HG03469 (cell line): ENCODE measurements at regions not wholly inside any gene's neighbourhood (a gene's known extent, or its start where the extent isn't known, plus 50 kb on each side); places are given as distances from the start of the nearest gene placed in this dataset.
"Not testable (repeated sequence)": the region's sequence is repeated elsewhere in the genome, so short reads cannot be mapped to it uniquely, and the experiment has no call there.

Experiments used
- ATAC-seq: cut with Tn5 transposase; IDR thresholded peaks from one replicate; pipeline ENCODE4 v1.9.1; 2021; ENCODE audit warnings: mild to moderate bottlenecking, moderate library complexity, moderate number of reproducible peaks; ENCODE audit not compliant: unreplicated experiment

DNA sequence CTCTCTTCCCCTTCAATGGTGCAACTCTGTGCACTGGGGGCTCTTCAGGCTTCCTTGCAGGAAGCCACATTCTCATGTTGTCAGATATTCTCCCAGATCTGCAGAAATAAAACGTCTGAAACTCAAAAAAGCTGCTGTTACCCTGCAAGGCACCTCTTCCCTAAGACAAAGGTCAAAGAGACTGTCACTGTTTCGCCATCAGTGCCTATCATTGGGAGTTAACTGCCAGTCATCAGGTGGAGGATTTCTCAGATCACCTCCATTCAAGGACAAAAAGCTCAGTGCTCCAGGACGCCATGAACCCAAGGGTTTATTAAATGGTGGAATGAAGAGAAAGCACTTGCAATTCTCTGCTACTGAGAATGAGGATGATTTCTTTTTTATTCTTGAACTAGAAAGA lies 144.6 kb upstream of the PALS2 start:
- no peak for ATAC-seq

DNA sequence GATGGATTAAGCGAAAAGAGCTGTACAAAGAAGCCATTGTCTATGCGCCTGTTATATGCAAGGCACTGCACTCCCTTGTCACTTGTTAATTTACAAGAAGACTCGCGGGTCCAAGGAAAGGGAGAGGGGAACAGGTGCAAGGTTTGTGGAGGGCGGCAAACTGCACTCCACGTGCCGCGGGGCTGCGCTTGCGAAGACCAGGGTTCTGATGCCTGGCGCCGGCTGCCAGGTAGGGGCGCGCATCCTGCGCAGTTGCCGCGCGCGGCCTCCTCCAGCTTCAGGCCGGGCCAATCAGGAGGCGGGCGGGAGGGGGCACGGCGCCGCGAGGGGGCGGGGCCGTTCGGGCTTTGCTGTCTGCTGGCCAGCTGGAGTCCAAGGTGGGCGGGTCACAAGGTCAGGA lies 140.6 kb upstream of the PALS2 start:
- ATAC-seq = no peak

DNA sequence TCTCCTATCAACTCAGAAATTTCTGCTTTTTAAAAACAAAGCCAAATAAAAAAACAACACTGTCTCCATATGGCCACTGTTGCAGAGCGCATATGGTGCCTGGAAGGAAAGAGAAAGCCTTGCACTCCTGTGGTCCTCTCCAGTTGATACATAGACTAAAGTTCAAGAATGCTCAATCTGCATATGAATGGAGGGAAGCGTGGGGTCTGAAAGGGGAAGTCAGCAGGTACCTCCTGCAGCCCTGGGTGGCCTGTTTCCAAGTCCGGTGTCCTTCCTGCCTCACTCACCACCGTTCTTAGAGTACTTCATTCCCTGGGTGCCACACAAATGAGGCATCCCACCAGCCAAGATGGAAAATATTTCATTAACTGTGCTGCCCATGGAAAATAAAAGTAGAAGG lies 138.3 kb upstream of the PALS2 start:
- ATAC-seq = no peak

DNA sequence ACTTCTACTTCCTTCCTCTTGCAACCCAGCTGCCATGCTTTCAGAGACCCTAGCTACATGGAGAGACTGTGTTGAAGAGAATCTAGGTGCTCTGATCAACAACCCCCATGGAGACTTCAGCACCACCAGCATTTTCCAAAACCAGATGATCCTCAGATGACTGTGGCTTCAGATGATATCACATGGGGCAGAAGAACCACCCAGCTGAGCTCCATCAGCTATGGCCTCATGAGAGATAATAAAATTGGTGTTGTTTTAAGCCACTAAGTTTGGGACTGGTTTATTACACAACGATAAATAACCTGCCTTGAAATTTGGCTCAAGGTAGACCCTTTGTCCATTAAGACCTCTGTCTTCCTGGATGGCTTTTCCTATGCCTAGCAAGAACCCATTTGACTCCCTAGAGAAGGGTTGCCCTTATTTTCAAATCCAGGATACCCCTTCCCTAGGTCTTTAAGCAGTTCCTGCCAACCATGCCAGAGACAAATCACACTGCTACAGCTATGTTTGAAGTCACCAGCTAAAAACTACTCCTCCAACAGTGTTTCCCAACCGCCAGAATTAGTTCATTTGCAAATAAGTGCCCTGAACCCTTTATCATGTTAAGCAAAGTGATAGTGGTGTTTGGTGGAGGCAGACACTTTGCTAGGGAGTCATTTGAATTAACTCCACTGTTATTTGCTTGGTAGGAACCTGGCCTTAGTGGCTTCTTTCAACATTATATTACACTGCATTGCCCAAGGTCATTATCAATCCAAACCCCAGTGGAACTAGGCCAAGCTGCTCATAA lies 136.9 kb upstream of the PALS2 start:
- ATAC-seq = no peak

DNA sequence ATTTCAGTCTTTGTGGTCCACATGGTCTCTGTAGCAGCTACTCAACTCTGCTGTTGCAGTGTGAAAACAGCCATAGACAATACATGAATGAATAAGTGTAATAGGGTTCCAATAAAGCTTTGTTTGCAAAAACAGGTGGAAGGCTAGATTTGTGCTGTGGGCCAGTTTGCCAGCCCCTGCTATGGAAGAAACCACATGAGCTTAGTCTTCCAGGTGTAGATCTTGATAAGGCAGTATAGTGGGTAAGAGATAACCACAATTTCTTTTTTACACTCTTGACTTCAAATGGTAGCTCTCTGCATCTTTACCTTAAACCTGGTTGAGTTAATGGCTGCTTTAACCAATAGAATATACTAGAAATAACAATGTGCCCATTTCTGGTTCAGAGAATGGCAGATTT lies 135.0 kb upstream of the PALS2 start:
- ATAC-seq = no peak

DNA sequence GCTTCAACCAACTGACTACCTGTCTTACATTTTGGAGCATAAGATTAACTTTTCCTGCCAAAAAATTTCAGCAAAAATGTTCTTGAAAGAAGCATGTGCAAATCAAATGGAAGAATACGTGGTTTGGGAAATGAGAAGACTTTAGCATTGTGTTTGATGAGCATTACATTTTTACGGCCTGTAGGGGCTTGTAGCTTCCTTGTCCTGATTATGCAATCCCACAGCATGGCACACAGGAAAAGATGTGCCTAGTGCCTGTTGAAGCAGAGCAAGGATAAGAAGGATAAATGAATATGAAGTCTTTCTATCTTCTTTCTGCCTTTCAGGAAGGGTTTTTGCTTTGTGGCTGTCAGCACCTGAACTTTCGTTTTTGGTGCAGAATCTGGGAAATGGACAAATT lies 134.1 kb upstream of the PALS2 start:
- ATAC-seq = not testable (repeated sequence)

DNA sequence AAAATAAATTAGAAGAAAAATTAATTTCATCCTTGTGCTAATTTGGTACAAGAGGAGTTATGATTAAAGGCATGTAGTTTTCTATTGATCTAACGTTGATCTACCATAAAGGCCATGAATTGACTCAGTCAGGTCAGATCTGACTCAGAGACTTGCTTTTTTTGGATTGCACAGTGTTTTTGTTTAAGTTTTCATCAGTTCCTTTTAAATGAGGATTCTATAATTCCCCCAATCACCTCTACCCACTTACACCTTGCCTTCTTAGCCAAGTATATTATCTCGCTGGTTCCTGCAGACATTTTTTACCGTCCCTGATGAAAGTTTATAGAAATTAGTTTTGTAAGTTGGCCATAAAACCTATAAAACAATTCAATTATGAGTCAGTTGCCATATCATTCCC lies 132.4 kb upstream of the PALS2 start:
- ATAC-seq = no peak

DNA sequence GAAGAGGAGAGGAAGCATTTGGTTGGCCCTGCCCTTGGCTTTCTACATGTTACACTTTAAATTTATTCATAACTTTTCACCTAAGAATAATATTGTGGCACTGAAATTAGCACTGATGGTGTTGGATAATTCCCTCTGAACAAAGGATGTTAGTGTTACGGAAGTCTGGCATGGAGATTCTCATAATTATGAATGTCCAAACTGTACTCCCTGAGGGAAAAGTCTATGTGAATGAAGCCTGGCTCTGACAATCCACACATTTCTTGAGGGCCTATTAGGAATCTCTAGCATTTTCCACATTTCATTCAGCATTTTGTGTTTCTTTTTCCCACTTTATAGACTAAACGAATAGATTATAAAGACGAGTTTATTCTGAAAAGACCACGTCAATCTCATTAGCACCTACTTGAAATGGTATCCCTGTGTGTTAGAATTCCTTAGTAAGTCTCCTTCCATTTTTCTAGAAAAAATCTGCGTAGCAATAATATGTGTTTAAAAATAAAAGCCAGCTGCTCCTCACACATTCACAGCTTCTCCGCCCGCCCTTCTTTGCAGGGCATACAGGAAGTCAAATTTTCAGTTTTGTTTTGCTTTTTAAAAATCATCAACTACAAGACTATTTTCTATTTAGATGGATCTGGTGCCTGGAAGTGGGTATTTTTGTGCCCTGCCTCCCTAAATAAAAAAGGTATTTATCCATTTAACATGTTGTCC lies 131.8 kb upstream of the PALS2 start:
- no peak for ATAC-seq

DNA sequence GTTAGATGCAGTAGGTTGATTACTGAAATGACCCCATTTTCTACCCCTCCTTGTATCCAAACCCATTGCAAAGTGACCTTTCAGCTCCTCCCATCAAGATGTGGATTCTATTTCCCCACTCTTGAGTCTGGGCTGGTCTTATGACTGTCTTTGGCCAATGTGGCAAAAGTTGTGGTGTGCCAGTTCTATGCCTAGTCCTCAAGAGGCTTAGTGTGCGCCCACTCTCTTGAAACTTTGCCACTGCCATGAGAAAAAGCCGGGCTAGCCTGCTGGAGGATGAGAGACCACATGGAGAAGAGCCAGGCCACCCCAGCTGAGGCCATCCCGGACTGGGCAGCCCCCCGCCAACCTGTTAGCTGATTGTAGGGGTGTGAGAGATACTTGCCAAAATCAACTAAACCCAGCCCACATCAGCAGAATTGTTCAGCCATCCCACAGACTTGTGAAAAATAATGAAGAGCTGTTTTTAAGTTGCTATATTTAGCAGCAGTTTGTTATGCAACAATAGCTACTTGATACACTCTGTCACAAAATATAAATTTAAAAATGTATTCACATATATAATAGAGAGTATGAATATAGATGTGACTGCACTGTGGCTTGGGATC lies 131.0 kb upstream of the PALS2 start:
- no peak for ATAC-seq

DNA sequence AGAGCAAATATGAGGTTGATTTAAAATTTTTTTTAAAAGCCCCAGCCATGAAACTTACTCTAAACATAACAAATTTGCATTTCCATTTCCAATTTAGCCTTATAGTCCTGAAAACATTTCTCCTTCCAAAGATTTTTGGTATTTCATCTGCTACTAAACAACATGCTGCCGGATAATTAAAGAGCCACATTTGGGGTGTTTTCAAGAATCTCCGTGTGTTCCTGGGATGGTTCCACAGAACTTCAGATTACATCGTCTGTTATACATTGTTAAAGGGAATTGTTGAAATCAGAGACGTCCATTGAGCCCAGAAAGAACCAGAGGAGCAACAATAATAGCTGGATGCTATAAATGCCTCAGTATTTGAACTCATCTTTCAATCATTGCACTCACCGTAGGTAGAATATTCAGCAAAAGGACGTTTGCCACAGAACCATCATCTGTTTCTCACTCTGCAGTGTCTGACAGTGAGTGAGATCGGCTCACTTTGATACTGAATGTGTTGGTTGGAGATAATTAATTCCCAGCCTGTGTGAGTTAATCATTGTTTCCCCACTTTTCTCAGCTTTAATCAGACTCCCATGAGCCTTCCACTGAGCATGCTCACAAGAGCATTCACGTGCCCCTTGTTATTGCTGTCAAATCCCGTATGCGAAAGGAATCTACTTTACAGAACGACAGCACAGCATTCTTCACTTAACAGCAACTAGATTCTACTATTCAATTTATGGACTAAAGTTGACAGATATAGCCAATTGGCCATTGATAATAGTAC lies 128.4 kb upstream of the PALS2 start:
- ATAC-seq = no peak

DNA sequence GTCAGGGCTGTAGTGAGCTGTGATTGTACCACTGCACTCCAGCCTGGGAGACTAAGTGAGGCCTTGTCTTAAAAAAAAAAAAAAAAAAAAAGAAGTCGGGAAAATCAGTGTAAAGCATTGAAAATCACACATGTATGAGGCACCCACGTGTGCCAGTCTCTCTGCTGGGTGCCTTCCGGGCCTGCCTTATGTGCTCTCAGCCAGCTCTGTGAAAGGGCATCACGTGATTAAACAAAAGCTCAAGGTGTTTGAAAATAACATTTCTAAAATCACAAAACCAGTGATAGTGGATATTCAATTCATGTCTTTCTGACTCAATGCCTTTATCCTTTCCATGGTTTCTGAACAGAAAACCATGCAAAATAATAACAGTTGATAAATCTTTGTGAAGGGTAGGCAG lies 125.2 kb upstream of the PALS2 start:
- ATAC-seq = no peak

DNA sequence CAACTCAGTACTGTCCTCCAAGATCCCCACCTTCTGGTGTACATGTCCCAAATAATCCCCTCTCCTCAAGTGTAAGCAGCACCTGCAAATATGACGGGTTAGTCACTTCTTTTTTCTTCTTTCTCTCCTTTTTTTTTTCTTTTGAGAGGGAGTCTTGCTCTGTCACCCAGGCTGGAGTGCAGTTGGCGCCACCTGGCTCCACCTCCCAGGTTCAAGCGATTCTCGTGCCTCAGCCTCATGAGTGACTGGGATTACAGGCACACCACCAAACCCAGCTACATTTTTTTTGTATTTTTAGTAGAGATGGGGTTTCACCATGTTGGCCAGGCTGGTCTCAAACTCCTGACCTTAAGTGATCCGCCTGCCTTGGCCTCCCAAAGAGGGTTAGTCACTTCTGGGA lies 123.8 kb upstream of the PALS2 start:
- ATAC-seq = not testable (repeated sequence)

DNA sequence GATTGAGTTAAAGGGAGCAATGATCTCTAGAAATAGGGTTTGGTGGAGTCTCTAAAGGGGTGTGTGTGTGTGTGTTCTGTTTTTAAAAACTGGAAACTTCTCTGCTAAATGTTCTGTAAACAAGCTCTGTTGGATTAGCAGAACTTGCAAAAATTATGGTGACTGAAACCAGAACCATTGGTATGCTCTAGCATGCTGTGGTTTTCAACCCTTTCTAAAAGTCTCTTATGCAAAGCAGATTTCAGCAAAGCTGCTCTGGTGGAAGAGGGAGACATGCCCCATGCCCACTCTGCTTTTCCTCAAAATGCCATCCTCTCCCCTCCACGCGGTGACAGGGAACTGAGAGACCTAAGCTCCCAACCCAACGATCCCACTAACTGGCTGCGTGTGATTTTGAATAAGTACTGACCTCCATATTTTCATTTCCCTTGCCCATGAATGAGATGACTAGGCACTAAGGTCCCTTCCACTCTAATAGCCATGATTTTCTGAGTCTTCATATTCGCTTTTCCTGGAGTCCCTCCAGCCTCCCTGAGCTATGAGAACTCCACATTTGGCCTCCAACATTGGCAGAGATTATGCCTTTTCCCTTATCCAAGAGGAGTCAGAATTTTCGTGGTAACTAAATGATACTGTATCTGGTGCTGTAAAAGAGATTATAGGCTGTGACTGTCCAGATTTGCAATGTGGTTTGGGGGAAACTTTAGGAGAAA lies 117.3 kb upstream of the PALS2 start:
- peak; percentile 71 for ATAC-seq

DNA sequence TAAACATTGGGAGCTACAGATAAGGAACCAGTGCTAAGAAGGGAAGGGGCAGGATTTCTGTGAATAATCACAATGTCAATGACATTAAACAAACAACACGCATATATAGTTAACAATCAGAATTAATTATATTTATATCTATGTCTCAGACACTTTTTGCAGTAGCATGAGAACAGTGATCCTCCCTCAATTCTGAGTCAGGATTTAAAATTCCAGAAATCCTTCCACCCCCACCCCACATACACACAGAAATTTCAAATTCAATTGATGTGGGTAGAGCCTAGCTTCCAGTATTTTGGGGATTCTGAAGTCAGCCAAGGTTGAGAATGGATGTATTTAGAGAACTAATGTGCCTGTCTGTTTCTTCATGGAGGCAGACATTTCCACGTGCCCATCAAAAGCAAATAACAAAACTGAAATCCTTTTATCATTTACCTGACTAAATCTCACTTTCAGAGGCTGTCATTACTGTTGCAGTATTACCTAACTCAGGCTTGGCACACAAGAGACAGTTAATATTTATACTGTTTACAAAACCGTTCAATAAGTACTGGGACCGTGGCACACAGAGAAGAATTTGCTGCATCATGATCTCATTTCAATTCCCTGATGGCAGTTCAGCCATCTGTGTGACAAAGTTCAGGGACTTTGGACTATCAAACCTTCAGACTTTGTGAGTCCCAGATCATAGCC lies 116.6 kb upstream of the PALS2 start:
- peak; percentile 37 for ATAC-seq

DNA sequence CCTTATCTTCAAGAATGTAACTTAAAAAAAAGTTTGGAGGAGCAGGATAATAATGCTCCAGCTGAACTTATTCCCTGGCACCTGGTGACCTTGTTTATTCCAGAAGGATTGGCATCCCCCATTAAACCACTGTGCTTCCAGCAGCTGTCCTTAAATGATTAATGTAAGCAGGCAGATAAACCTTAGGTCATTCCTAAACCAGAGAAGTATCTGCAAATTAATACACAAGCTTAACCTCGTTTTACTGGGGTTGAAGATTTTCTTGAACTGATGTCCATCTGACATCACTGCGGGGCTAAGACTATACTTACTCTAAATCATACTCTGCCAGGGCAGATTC lies 116.1 kb upstream of the PALS2 start:
- ATAC-seq = no peak

DNA sequence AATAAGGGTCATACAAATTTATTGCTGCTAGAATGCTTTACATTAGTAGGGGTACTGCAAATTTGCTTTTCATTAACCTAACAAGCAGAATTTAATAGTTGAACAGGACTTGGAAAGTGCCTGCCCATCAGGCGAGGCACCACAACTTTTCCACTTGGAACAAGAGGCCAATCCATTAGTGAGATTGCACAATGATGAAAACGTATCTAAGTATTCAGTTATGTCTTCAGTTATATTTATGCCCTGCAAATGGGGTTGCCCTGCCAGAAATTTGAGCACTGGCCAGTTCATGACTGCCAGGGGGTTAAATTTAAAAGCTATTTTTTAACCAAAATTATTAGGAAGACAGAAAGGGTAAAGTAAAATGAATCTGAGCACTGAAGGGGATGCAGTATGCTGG lies 111.1 kb upstream of the PALS2 start:
- no peak for ATAC-seq

DNA sequence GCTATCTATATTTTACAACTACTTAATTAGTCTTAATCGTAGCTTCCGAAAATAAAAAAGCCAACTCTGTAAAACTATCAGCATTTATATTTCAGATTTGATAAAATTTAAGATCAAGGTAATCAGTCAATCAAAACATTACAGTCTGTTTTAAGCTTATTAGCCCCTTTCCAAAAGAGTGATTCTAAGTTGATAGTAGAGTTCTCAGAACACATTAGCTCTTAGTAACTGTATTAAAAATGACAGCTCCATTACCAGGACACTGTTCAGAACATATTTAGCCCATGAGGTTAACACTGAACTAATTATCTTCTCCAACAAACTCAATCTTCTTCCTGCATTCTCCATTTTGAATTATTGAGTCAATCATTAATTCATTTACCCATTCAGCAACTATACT lies 110.3 kb upstream of the PALS2 start:
- ATAC-seq = no peak

DNA sequence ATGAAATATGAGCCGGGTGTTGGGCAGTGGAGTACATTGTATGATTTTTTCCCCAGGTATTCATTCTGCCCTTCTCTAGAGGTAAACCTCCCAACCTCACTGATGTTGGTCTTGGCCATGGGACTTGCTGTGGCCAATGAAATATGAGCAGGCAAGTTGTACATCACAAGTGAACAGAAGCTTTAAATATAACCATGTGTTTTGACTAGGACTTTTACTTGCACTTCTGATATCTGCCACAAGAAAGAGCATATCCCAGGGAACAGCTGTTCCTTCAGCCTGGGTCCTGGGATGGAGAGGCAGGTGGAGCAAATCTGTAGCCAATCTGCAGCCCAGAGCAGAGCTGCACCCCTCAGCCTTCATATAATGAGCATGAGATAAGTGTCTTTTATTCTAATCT lies 109.8 kb upstream of the PALS2 start:
- no peak for ATAC-seq

DNA sequence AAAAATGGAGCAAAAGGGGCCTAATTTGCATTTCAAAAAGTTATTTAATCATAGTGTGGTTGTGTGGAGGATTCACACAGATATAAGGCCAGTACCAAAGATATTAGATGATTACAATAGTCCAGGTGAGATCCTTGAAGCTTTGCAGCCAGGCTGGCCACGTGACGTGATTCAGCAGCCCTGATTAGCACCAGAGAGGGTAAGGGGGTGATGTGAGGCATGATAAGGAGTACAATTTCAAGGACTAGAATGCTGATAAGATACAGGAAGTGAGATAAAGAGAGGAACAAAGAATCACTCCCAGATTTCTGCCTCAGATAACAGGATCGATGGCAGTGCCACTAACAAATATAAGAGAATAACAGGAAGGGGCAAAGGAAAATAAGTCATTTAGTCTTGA lies 108.4 kb upstream of the PALS2 start:
- ATAC-seq = no peak

DNA sequence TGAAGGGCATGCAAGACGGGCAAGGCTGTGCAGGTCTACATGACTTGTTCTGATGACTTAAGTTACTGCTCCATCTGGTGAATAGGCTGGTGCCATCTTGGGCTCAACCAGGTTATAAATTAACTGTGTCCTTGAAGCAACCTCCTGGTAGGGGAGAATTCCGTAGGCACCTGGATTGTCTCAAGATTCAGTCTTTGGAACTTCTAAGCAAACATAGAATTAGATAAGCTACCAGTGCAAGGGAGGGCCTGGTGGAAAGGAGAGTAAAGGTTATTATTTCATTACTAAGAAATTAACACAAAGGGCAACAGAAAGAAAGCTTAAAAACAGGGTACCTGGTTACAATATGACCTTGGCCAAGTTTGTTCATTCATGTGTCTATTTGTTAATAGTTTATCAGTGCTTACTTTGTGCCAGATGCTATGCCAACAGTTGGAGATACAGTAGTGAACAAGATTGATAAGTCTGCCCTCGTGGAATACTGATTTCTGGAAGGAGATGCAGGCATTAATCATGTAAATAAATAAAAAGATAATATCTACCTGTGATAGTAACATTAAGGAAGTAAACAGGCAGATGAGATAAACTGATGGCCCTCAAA lies 107.0 kb upstream of the PALS2 start:
- no peak for ATAC-seq
